GM23338 (cell line): ENCODE measurements at regions not wholly inside any gene's neighbourhood (a gene's known extent, or its start where the extent isn't known, plus 50 kb on each side); places are given as distances from the start of the nearest gene placed in this dataset.

ENCODE experiments used
- ATAC-seq: fragments of 200-7000 bp; cut with Tn5 transposase; 3 replicates; pipeline ENCODE4 v1.9.1; 2020
- DNase-seq: peaks from one replicate; pipeline ENCODE4 v3.0.0-alpha.2; 2015; ENCODE audit warnings: low spot score
- H2AFZ ChIP-seq: fragments of 200-600 bp; sonication (generic); 2 replicates; pipeline ENCODE4 v1.8.0; 2016; ENCODE audit warnings: antibody characterized with exemption, mild to moderate bottlenecking, moderate library complexity
- H3F3A ChIP-seq: fragments of 200-600 bp; sonication (generic); replicated peaks from 2 replicates; pipeline ENCODE4 v1.8.0; 2017; ENCODE audit warnings: antibody characterized with exemption, mixed run types, low read depth
- H3K27ac ChIP-seq: fragments of 200-600 bp; sonication (generic); 2 replicates; pipeline ENCODE4 v1.6.1; 2016; ENCODE audit warnings: low read depth
- H3K27me3 ChIP-seq: fragments of 200-600 bp; sonication (generic); 2 replicates; pipeline ENCODE4 v1.8.0; 2016; ENCODE audit warnings: mild to moderate bottlenecking, mixed run types, moderate library complexity; ENCODE audit not compliant: insufficient read depth
- H3K36me3 ChIP-seq: fragments of 200-600 bp; sonication (generic); 2 replicates; pipeline ENCODE4 v1.8.0; 2016; ENCODE audit warnings: mild to moderate bottlenecking; ENCODE audit not compliant: insufficient read depth
- H3K4me1 ChIP-seq: fragments of 200-600 bp; sonication (generic); 2 replicates; pipeline ENCODE4 v1.8.0; 2016; ENCODE audit warnings: mild to moderate bottlenecking, moderate library complexity; ENCODE audit not compliant: insufficient read depth
- H3K4me2 ChIP-seq: fragments of 200-600 bp; sonication (generic); 2 replicates; pipeline ENCODE4 v1.7.1; 2017; ENCODE audit warnings: mixed run types
- H3K4me3 ChIP-seq: fragments of 200-600 bp; sonication (generic); 2 replicates; pipeline ENCODE4 v1.6.1; 2016; ENCODE audit warnings: mixed run types
- H3K79me2 ChIP-seq: fragments of 200-600 bp; sonication (generic); replicated peaks from 2 replicates; pipeline ENCODE4 v1.8.0; 2017; ENCODE audit warnings: mild to moderate bottlenecking; ENCODE audit not compliant: insufficient read depth
- H3K9me2 ChIP-seq: fragments of 200-600 bp; sonication (generic); 2 replicates; pipeline ENCODE4 v1.8.0; 2017; ENCODE audit not compliant: insufficient read depth
- H4K20me1 ChIP-seq: fragments of 200-600 bp; sonication (generic); replicated peaks from 2 replicates; pipeline ENCODE4 v1.8.0; 2017; ENCODE audit warnings: mild to moderate bottlenecking; ENCODE audit not compliant: insufficient read depth
- H3K27ac Mint-ChIP-seq: 2 replicates; pipeline ENCODE4 v1.8.0; 2020; ENCODE audit warnings: inconsistent platforms, mild to moderate bottlenecking, moderate library complexity, mixed read lengths
- H3K27me3 Mint-ChIP-seq: 3 replicates; pipeline ENCODE4 v1.8.0; 2022; ENCODE audit warnings: low read depth, mild to moderate bottlenecking, moderate library complexity, mixed read lengths, inconsistent platforms; ENCODE audit not compliant: insufficient read depth, poor library complexity
- H3K36me3 Mint-ChIP-seq: 3 replicates; pipeline ENCODE4 v1.8.0; 2021; ENCODE audit warnings: low read depth, mild to moderate bottlenecking, inconsistent platforms, moderate library complexity, mixed read lengths
- H3K4me1 Mint-ChIP-seq: 3 replicates; pipeline ENCODE4 v1.8.0; 2020; ENCODE audit warnings: mild to moderate bottlenecking, inconsistent platforms, mixed read lengths
- H3K4me3 Mint-ChIP-seq: 3 replicates; pipeline ENCODE4 v1.8.0; 2021; ENCODE audit warnings: moderate library complexity, mild to moderate bottlenecking, inconsistent platforms, mixed read lengths
- H3K9me3 Mint-ChIP-seq: 3 replicates; pipeline ENCODE4 v1.8.0; 2020; ENCODE audit warnings: moderate library complexity, mild to moderate bottlenecking, inconsistent platforms, mixed read lengths
- POLR2AphosphoS5 ChIP-seq: IDR thresholded peaks from 2 replicates; pipeline ENCODE4 v1.6.1; 2016; ENCODE audit warnings: antibody characterized with exemption, low read depth
- ZNF331 ChIP-seq: fragments of 250-450 bp; sonication (Bioruptor Pico); IDR thresholded peaks from 2 replicates; pipeline ENCODE4 v1.5.0; 2020; ENCODE audit warnings: low read depth, mild to moderate bottlenecking, moderate library complexity
- TF ChIP-seq, protein P1 (sequence below), 2 experiments: fragments of 200-600 bp in 1 of 2; sonication (generic) in 1 of 2; conservative IDR thresholded peaks; 2 replicates each; pipeline versions ENCODE4 v1.5.1 to v1.6.1; 2016 to 2017; ENCODE audit warnings: antibody characterized with exemption in 2 of 2, low read depth in 2 of 2, mild to moderate bottlenecking in 2 of 2, moderate library complexity in 1 of 2
- TF ChIP-seq, protein P2 (sequence below): IDR thresholded peaks from one replicate; pipeline ENCODE4 v1.6.1; 2018; ENCODE audit warnings: antibody characterized with exemption; ENCODE audit not compliant: unreplicated experiment
- TF ChIP-seq, protein P3 (sequence below): IDR thresholded peaks from 2 replicates; pipeline ENCODE4 v1.6.1; 2016; ENCODE audit warnings: antibody characterized with exemption
- TF ChIP-seq, protein P4 (sequence below): fragments of 250-450 bp; sonication (Bioruptor Pico); IDR thresholded peaks from 2 replicates; pipeline ENCODE4 v1.5.0; 2020; ENCODE audit warnings: mild to moderate bottlenecking, moderate library complexity

DNA sequence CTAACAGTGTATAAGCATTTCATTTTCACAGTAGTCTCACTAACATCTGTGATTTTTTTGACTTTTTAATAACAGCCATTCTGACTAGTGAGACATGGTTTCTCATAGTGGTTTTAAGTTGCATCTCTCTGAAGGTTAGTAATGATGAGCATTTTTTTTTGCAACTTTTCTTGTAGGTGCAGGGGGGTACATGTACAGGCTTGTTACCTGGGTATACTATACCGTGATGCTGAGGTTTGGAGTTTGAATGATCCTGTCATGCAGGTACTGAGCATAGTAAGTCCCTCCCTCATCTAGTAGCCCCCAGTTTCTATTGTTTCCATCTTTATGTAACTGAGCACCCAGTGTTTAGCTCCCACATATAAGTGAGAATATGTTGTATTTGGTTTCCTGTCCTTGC, 444.6 kb upstream of the DAB2 start:
- DNase-seq (no peak), ATAC-seq (no peak)
- Histone ChIP-seq H3K79me2 (no peaks in the 10 kb centered on the region), H3K36me3 (no peaks in the 10 kb centered on the region), H3K4me1 (no peaks in the 10 kb centered on the region), H3K27ac (no peak overlapping the region), H3F3A (no peaks in the 10 kb centered on the region), H3K9me2 (no peaks in the 10 kb centered on the region), H3K4me3 (no peak overlapping the region), H4K20me1 (no peaks in the 10 kb centered on the region), H3K27me3 (no peaks in the 10 kb centered on the region), H3K4me2 (no peak overlapping the region), H2AFZ (no peak overlapping the region)
- Mint-ChIP-seq H3K9me3 (peaks cover 15% of the 10 kb centered on the region; the same call in 2 of the 3 replicates), H3K4me3 (no peak overlapping the region), H3K27ac (no peak overlapping the region), H3K36me3 (peaks cover 8% of the 10 kb centered on the region; the same call in 2 of the 3 replicates), H3K27me3 (no peaks in the 10 kb centered on the region), H3K4me1 (no peaks in the 10 kb centered on the region)
- TF ChIP-seq ZNF331: no peak
- TF ChIP-seq, protein P1, sequence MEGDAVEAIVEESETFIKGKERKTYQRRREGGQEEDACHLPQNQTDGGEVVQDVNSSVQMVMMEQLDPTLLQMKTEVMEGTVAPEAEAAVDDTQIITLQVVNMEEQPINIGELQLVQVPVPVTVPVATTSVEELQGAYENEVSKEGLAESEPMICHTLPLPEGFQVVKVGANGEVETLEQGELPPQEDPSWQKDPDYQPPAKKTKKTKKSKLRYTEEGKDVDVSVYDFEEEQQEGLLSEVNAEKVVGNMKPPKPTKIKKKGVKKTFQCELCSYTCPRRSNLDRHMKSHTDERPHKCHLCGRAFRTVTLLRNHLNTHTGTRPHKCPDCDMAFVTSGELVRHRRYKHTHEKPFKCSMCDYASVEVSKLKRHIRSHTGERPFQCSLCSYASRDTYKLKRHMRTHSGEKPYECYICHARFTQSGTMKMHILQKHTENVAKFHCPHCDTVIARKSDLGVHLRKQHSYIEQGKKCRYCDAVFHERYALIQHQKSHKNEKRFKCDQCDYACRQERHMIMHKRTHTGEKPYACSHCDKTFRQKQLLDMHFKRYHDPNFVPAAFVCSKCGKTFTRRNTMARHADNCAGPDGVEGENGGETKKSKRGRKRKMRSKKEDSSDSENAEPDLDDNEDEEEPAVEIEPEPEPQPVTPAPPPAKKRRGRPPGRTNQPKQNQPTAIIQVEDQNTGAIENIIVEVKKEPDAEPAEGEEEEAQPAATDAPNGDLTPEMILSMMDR (conservative IDR thresholded peaks at IDR 0.05; ENCODE audit: low read depth in 2 of 2): no peak
- TF ChIP-seq, protein P2, sequence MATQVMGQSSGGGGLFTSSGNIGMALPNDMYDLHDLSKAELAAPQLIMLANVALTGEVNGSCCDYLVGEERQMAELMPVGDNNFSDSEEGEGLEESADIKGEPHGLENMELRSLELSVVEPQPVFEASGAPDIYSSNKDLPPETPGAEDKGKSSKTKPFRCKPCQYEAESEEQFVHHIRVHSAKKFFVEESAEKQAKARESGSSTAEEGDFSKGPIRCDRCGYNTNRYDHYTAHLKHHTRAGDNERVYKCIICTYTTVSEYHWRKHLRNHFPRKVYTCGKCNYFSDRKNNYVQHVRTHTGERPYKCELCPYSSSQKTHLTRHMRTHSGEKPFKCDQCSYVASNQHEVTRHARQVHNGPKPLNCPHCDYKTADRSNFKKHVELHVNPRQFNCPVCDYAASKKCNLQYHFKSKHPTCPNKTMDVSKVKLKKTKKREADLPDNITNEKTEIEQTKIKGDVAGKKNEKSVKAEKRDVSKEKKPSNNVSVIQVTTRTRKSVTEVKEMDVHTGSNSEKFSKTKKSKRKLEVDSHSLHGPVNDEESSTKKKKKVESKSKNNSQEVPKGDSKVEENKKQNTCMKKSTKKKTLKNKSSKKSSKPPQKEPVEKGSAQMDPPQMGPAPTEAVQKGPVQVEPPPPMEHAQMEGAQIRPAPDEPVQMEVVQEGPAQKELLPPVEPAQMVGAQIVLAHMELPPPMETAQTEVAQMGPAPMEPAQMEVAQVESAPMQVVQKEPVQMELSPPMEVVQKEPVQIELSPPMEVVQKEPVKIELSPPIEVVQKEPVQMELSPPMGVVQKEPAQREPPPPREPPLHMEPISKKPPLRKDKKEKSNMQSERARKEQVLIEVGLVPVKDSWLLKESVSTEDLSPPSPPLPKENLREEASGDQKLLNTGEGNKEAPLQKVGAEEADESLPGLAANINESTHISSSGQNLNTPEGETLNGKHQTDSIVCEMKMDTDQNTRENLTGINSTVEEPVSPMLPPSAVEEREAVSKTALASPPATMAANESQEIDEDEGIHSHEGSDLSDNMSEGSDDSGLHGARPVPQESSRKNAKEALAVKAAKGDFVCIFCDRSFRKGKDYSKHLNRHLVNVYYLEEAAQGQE: no peak
- TF ChIP-seq, protein P3, sequence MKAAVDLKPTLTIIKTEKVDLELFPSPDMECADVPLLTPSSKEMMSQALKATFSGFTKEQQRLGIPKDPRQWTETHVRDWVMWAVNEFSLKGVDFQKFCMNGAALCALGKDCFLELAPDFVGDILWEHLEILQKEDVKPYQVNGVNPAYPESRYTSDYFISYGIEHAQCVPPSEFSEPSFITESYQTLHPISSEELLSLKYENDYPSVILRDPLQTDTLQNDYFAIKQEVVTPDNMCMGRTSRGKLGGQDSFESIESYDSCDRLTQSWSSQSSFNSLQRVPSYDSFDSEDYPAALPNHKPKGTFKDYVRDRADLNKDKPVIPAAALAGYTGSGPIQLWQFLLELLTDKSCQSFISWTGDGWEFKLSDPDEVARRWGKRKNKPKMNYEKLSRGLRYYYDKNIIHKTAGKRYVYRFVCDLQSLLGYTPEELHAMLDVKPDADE: no peak

DNA sequence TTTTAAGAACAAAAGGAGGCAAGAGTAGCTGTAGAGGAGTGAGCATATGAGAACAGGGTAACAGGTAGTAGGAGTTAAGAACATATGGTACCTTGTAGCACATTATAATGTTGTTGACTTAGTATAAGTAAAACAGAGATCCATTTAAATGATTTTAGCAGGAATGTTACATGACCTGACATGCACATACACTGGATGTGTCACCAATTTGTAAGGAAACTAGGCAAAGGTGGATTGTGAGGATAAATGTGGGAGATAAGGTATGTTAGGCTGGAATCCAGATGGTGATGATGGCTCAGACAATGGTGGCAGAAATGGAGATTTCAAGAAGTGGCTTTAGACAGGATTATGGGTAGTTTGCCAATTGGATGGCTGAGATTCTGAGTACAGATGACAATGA, 443.1 kb upstream of the DAB2 start:
- Mint-ChIP-seq H3K4me3 (no peak overlapping the region), H3K36me3 (peaks cover 8% of the 10 kb centered on the region; the same call in 2 of the 3 replicates), H3K9me3 (peaks cover 15% of the 10 kb centered on the region; the same call in 2 of the 3 replicates), H3K27me3 (no peaks in the 10 kb centered on the region), H3K27ac (no peak overlapping the region), H3K4me1 (no peaks in the 10 kb centered on the region)
- Histone ChIP-seq H3K36me3 (no peaks in the 10 kb centered on the region), H3K4me3 (no peak overlapping the region), H3K4me2 (no peak overlapping the region), H3K79me2 (no peaks in the 10 kb centered on the region), H3K27ac (no peak overlapping the region), H3K4me1 (no peaks in the 10 kb centered on the region), H2AFZ (no peak overlapping the region), H3K9me2 (peaks cover 5% of the 10 kb centered on the region; the same call in 1 of the 2 replicates), H4K20me1 (no peaks in the 10 kb centered on the region), H3K27me3 (no peaks in the 10 kb centered on the region), H3F3A (no peaks in the 10 kb centered on the region)
- ATAC-seq (no peak), DNase-seq (no peak)
- no peak for TF ChIP-seq POLR2AphosphoS5
- TF ChIP-seq, protein P4, sequence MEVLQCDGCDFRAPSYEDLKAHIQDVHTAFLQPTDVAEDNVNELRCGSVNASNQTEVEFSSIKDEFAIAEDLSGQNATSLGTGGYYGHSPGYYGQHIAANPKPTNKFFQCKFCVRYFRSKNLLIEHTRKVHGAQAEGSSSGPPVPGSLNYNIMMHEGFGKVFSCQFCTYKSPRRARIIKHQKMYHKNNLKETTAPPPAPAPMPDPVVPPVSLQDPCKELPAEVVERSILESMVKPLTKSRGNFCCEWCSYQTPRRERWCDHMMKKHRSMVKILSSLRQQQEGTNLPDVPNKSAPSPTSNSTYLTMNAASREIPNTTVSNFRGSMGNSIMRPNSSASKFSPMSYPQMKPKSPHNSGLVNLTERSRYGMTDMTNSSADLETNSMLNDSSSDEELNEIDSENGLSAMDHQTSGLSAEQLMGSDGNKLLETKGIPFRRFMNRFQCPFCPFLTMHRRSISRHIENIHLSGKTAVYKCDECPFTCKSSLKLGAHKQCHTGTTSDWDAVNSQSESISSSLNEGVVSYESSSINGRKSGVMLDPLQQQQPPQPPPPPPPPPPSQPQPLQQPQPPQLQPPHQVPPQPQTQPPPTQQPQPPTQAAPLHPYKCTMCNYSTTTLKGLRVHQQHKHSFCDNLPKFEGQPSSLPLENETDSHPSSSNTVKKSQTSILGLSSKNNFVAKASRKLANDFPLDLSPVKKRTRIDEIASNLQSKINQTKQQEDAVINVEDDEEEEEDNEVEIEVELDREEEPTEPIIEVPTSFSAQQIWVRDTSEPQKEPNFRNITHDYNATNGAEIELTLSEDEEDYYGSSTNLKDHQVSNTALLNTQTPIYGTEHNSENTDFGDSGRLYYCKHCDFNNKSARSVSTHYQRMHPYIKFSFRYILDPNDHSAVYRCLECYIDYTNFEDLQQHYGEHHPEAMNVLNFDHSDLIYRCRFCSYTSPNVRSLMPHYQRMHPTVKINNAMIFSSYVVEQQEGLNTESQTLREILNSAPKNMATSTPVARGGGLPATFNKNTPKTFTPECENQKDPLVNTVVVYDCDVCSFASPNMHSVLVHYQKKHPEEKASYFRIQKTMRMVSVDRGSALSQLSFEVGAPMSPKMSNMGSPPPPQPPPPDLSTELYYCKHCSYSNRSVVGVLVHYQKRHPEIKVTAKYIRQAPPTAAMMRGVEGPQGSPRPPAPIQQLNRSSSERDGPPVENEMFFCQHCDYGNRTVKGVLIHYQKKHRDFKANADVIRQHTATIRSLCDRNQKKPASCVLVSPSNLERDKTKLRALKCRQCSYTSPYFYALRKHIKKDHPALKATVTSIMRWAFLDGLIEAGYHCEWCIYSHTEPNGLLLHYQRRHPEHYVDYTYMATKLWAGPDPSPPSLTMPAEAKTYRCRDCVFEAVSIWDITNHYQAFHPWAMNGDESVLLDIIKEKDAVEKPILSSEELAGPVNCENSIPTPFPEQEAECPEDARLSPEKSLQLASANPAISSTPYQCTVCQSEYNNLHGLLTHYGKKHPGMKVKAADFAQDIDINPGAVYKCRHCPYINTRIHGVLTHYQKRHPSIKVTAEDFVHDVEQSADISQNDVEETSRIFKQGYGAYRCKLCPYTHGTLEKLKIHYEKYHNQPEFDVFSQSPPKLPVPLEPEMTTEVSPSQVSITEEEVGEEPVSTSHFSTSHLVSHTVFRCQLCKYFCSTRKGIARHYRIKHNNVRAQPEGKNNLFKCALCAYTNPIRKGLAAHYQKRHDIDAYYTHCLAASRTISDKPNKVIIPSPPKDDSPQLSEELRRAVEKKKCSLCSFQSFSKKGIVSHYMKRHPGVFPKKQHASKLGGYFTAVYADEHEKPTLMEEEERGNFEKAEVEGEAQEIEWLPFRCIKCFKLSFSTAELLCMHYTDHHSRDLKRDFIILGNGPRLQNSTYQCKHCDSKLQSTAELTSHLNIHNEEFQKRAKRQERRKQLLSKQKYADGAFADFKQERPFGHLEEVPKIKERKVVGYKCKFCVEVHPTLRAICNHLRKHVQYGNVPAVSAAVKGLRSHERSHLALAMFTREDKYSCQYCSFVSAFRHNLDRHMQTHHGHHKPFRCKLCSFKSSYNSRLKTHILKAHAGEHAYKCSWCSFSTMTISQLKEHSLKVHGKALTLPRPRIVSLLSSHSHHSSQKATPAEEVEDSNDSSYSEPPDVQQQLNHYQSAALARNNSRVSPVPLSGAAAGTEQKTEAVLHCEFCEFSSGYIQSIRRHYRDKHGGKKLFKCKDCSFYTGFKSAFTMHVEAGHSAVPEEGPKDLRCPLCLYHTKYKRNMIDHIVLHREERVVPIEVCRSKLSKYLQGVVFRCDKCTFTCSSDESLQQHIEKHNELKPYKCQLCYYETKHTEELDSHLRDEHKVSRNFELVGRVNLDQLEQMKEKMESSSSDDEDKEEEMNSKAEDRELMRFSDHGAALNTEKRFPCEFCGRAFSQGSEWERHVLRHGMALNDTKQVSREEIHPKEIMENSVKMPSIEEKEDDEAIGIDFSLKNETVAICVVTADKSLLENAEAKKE (CRISPR knock-in tag): no peak
- TF ChIP-seq, protein P1 (conservative IDR thresholded peaks at IDR 0.05; ENCODE audit: low read depth in 2 of 2): no peak
